ENCODE measurements at regions not wholly inside any gene's neighbourhood (a gene's known extent, or its start where the extent isn't known, plus 50 kb on each side); places are given as distances from the start of the nearest gene placed in this dataset.

- 33% methylated on average over 1 of the region's 1 CpG for WGBS (ENCODE audit: low lambda C conversion rate, missing lambda C conversion rate)
- Histone ChIP-seq H3K4me2 (no peak overlapping the region), H3K4me3 (no peak overlapping the region), H3K4me1 (ENCODE audit: insufficient read depth) (peaks cover 4% of the 10 kb centered on the region), H3K36me3 (replicated peaks; ENCODE audit: insufficient read depth, low read depth) (no peaks in the 10 kb centered on the region), H3K9me2 (replicated peaks; ENCODE audit: insufficient read depth) (no peaks in the 10 kb centered on the region), H3K27ac (no peak overlapping the region), H3K79me2 (no peaks in the 10 kb centered on the region), H4K20me1 (ENCODE audit: insufficient read depth, poor library complexity, severe bottlenecking) (no peaks in the 10 kb centered on the region), H3K27me3 (no peaks in the 10 kb centered on the region), H3K9me3 (ENCODE audit: low read depth) (no peaks in the 10 kb centered on the region), H2AFZ (no peak overlapping the region)
- DNase-seq (ENCODE audit: low spot score): no peak
- TF ChIP-seq CTCF (IDR thresholded peaks at IDR 0.05; ENCODE audit: poor library complexity) (no peak), EZH2phosphoT487 (IDR thresholded peaks at IDR 0.05; ENCODE audit: low read depth, severe bottlenecking, unreplicated experiment) (no peak), EZH2 (IDR thresholded peaks at IDR 0.05; ENCODE audit: borderline replicate concordance) (no peak)
These were observed 1021.8 kb downstream of the STPG2 start for GRCh38 chr4:97121493-97121892.

GRCh38 chr4:97123573-97123972 is 1019.7 kb downstream of the STPG2 start:
- Histone ChIP-seq H3K27me3 (no peaks in the 10 kb centered on the region), H3K36me3 (replicated peaks; ENCODE audit: insufficient read depth, low read depth) (no peaks in the 10 kb centered on the region), H2AFZ (no peak overlapping the region), H3K27ac (no peak overlapping the region), H3K4me3 (no peak overlapping the region), H3K4me2 (no peak overlapping the region), H3K79me2 (no peaks in the 10 kb centered on the region), H3K9me3 (ENCODE audit: low read depth) (no peaks in the 10 kb centered on the region), H4K20me1 (ENCODE audit: insufficient read depth, poor library complexity, severe bottlenecking) (no peaks in the 10 kb centered on the region), H3K4me1 (ENCODE audit: insufficient read depth) (peaks cover 4% of the 10 kb centered on the region), H3K9me2 (replicated peaks; ENCODE audit: insufficient read depth) (no peaks in the 10 kb centered on the region)
- no peak for TF ChIP-seq CTCF (IDR thresholded peaks at IDR 0.05; ENCODE audit: poor library complexity)
- no peak for TF ChIP-seq EZH2phosphoT487 (IDR thresholded peaks at IDR 0.05; ENCODE audit: low read depth, severe bottlenecking, unreplicated experiment)
- TF ChIP-seq EZH2 (IDR thresholded peaks at IDR 0.05; ENCODE audit: borderline replicate concordance): no peak
- no peak for DNase-seq (ENCODE audit: low spot score)
- 82% methylated on average over 4 of the region's 4 CpGs for WGBS (ENCODE audit: low lambda C conversion rate, missing lambda C conversion rate)

GRCh38 chr4:97132435-97132834 is 1010.8 kb downstream of the STPG2 start:
- no peak overlapping the region for H3K4me3 ChIP-seq
- H3K4me1 ChIP-seq (ENCODE audit: insufficient read depth): no peaks in the 10 kb centered on the region
- H4K20me1 ChIP-seq (ENCODE audit: insufficient read depth, poor library complexity, severe bottlenecking): no peaks in the 10 kb centered on the region
- no peaks in the 10 kb centered on the region for H3K27me3 ChIP-seq
- H3K27ac ChIP-seq: no peak overlapping the region
- no peak overlapping the region for H2AFZ ChIP-seq
- TF ChIP-seq CTCF (IDR thresholded peaks at IDR 0.05; ENCODE audit: poor library complexity) (no peak), EZH2phosphoT487 (IDR thresholded peaks at IDR 0.05; ENCODE audit: low read depth, severe bottlenecking, unreplicated experiment) (no peak), EZH2 (IDR thresholded peaks at IDR 0.05; ENCODE audit: borderline replicate concordance) (no peak)
- H3K36me3 ChIP-seq (replicated peaks; ENCODE audit: insufficient read depth, low read depth): no peaks in the 10 kb centered on the region
- H3K9me2 ChIP-seq (replicated peaks; ENCODE audit: insufficient read depth): no peaks in the 10 kb centered on the region
- no peak for DNase-seq (ENCODE audit: low spot score)
- H3K79me2 ChIP-seq: no peaks in the 10 kb centered on the region
- no peaks in the 10 kb centered on the region for H3K9me3 ChIP-seq (ENCODE audit: low read depth)
- WGBS (ENCODE audit: low lambda C conversion rate, missing lambda C conversion rate): 84% methylated on average over 3 of the region's 3 CpGs
- no peak overlapping the region for H3K4me2 ChIP-seq

GRCh38 chr4:97134456-97134855 is 1008.8 kb downstream of the STPG2 start:
- Histone ChIP-seq H3K4me1 (ENCODE audit: insufficient read depth) (no peaks in the 10 kb centered on the region), H3K9me3 (ENCODE audit: low read depth) (no peaks in the 10 kb centered on the region), H3K36me3 (replicated peaks; ENCODE audit: insufficient read depth, low read depth) (no peaks in the 10 kb centered on the region), H3K9me2 (replicated peaks; ENCODE audit: insufficient read depth) (no peaks in the 10 kb centered on the region), H3K4me2 (no peak overlapping the region), H3K27me3 (no peaks in the 10 kb centered on the region), H3K79me2 (no peaks in the 10 kb centered on the region), H3K4me3 (no peak overlapping the region), H3K27ac (no peak overlapping the region), H2AFZ (no peak overlapping the region), H4K20me1 (ENCODE audit: insufficient read depth, poor library complexity, severe bottlenecking) (no peaks in the 10 kb centered on the region)
- TF ChIP-seq CTCF (IDR thresholded peaks at IDR 0.05; ENCODE audit: poor library complexity): no peak
- no peak for TF ChIP-seq EZH2phosphoT487 (IDR thresholded peaks at IDR 0.05; ENCODE audit: low read depth, severe bottlenecking, unreplicated experiment)
- TF ChIP-seq EZH2 (IDR thresholded peaks at IDR 0.05; ENCODE audit: borderline replicate concordance): no peak
- no peak for DNase-seq (ENCODE audit: low spot score)
- 51% methylated on average over 2 of the region's 2 CpGs for WGBS (ENCODE audit: low lambda C conversion rate, missing lambda C conversion rate)
